AG04449 (cell line): ENCODE measurements at regions not wholly inside any gene's neighbourhood (a gene's known extent, or its start where the extent isn't known, plus 50 kb on each side); places are given as distances from the start of the nearest gene placed in this dataset.

Experiments used
- CTCF ChIA-PET: fragments of 350-600 bp; formaldehyde crosslinking; extraction: SDS; loops from one replicate; lab custom pipeline; 2021; ENCODE audit warnings: antibody characterized with exemption; lab: Yijun Ruan, JAX
- POLR2A ChIA-PET: fragments of 400-600, 350-600 bp; formaldehyde crosslinking; extraction: SDS; loops from one replicate; lab custom pipeline; 2020; ENCODE audit warnings: antibody characterized with exemption, inconsistent platforms; lab: Yijun Ruan, JAX
- DNase-seq: peaks from one replicate; pipeline ENCODE4 v3.0.0-alpha.2; 2010; ENCODE audit warnings: low read depth, low spot score
- H3K4me3 ChIP-seq: 2 replicates; pipeline ENCODE4 v1.5.1; 2011; ENCODE audit warnings: low read depth, mild to moderate bottlenecking, control low read depth, low read length
- TF ChIP-seq, protein P1 (sequence below): IDR thresholded peaks from one replicate; pipeline ENCODE4 v1.5.1; 2011; ENCODE audit warnings: mild to moderate bottlenecking, moderate library complexity, low read length, control low read depth, inconsistent platforms; ENCODE audit not compliant: insufficient read depth; ENCODE audit errors: missing control alignments

- ChIA-PET CTCF (interaction anchor here (4.5 kb wide), 1 partner anchor 21 kb away, joined by 23 read pairs; no protein-coding TSS in a partner anchor), POLR2A (interaction anchor here (1.1 kb wide), 1 partner anchor 16 kb away, joined by 7 read pairs; no protein-coding TSS in a partner anchor)
- H3K4me3 ChIP-seq = no peak overlapping the region
- TF ChIP-seq, protein P1, sequence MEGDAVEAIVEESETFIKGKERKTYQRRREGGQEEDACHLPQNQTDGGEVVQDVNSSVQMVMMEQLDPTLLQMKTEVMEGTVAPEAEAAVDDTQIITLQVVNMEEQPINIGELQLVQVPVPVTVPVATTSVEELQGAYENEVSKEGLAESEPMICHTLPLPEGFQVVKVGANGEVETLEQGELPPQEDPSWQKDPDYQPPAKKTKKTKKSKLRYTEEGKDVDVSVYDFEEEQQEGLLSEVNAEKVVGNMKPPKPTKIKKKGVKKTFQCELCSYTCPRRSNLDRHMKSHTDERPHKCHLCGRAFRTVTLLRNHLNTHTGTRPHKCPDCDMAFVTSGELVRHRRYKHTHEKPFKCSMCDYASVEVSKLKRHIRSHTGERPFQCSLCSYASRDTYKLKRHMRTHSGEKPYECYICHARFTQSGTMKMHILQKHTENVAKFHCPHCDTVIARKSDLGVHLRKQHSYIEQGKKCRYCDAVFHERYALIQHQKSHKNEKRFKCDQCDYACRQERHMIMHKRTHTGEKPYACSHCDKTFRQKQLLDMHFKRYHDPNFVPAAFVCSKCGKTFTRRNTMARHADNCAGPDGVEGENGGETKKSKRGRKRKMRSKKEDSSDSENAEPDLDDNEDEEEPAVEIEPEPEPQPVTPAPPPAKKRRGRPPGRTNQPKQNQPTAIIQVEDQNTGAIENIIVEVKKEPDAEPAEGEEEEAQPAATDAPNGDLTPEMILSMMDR = no peak
- DNase-seq = no peak
These were observed 71.1 kb upstream of the CD180 start for GRCh38 chr5:67267512-67268216.

GRCh38 chr5:67266654-67267350 lies 70.2 kb upstream of the CD180 start:
- POLR2A ChIA-PET = no interaction called here
- CTCF ChIA-PET = interaction anchor here (4.5 kb wide), 1 partner anchor 20 kb away, joined by 23 read pairs; no protein-coding TSS in a partner anchor

DNA sequence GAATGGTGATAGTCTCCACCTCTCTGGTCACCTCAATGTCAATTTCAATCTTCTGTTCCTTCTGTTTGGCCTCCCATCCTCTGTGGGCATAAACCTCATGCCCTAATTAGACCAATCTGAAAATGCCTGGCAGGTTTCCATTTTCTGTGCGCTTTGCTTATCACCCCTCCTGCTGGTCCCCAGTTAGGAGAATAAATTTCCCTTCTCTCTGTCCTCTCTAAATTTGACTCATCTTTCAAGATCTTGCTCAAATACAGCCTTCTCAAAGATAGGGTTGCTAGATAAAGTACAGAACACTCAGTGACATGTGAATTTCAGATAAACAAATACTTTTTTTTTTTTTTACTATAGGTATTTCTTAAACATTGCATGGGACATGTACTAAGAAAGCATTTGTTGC lies 69.4 kb upstream of the CD180 start:
- no peak for DNase-seq
- TF ChIP-seq, protein P1 = no peak
- H3K4me3 ChIP-seq = no peak overlapping the region
- ChIA-PET POLR2A (no interaction called here), CTCF (interaction anchor here (4.5 kb wide), 1 partner anchor 19 kb away, joined by 23 read pairs; no protein-coding TSS in a partner anchor)

More at GRCh38 chr5:67266654-67267350, 70.2 kb upstream of the CD180 start:
- no peak overlapping the region for H3K4me3 ChIP-seq
- no peak for DNase-seq
- TF ChIP-seq, protein P1 = no peak

GRCh38 chr5:67263656-67264408 lies 67.2 kb upstream of the CD180 start:
- H3K4me3 ChIP-seq = no peak overlapping the region
- ChIA-PET POLR2A (no interaction called here), CTCF (interaction anchor here (0.7 to 2.1 kb wide), 3 partner anchors 9 to 989 kb away, joined by 3 to 9 read pairs (median 5); no protein-coding TSS in a partner anchor)
- TF ChIP-seq, protein P1 = no peak
- no peak for DNase-seq

GRCh38 chr5:67262956-67263355 lies 66.4 kb upstream of the CD180 start:
- no peak for DNase-seq
- POLR2A ChIA-PET = no interaction called here
- TF ChIP-seq, protein P1 = no peak
- CTCF ChIA-PET = interaction anchor here (1.0 to 2.1 kb wide), 3 partner anchors 17 to 1009 kb away, joined by 3 to 9 read pairs (median 5); no protein-coding TSS in a partner anchor
- no peak overlapping the region for H3K4me3 ChIP-seq

GRCh38 chr5:67262206-67262605 lies 65.6 kb upstream of the CD180 start:
- ChIA-PET POLR2A (no interaction called here), CTCF (interaction anchor here (1.0 to 2.1 kb wide), 4 partner anchors 15 to 1010 kb away, joined by 3 to 5 read pairs (median 4); no protein-coding TSS in a partner anchor)
- TF ChIP-seq, protein P1 = no peak
- no peak overlapping the region for H3K4me3 ChIP-seq
- no peak for DNase-seq
